SK-N-MC (cell line): ENCODE measurements at regions not wholly inside any gene's neighbourhood (a gene's known extent, or its start where the extent isn't known, plus 50 kb on each side); places are given as distances from the start of the nearest gene placed in this dataset.

ENCODE experiments used
- EZH2 ChIP-seq: fragments of 200-600 bp; sonication (generic); IDR thresholded peaks from one replicate; pipeline ENCODE4 v1.6.1; 2017; ENCODE audit warnings: antibody characterized with exemption
- POLR2AphosphoS5 ChIP-seq: IDR thresholded peaks from 2 replicates; pipeline ENCODE4 v1.6.1; 2012; ENCODE audit warnings: mild to moderate bottlenecking, low read depth, low read length, borderline replicate concordance

DNA sequence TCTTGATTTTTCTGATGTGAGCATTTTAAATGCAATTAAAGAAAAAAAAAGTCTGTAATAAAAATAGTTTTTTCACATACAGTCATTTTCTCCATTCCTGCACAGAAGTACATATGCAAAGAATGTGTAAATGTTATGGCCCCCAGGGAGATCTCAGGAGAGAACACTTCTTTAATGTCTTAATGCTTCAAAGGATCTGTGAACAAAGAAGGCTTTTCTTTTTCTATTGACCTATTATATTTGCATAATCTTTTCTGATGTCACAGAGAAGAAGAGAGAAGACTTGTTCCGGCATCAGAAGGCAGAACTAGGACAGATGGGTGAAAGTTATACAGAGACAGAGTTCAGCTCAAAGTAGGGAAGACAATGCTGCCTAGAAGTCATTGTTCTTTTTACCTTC, 413.5 kb upstream of the STXBP6 start:
- TF ChIP-seq EZH2, result no peak
- no peak for TF ChIP-seq POLR2AphosphoS5
